Activated naive CD8-positive, alpha-beta T cell treated with anti-CD3 and anti-CD28 coated beads, Interleukin-2, amount 50 U/mL, for 16 hours (primary cell): ENCODE measurements at regions not wholly inside any gene's neighbourhood (a gene's known extent, or its start where the extent isn't known, plus 50 kb on each side); places are given as distances from the start of the nearest gene placed in this dataset.

Experiments
- DNase-seq: peaks from one replicate; pipeline ENCODE4 v3.0.0-alpha.2; 2020; ENCODE audit warnings: low read depth, low spot score

GRCh38 chr9:135252980-135253304 is 165.5 kb downstream of the OLFM1 start:
- DNase-seq = no peak

- no peak for DNase-seq
These were observed 166.0 kb downstream of the OLFM1 start for GRCh38 chr9:135253305-135254004.

- DNase-seq = no peak
These were observed 166.9 kb downstream of the OLFM1 start for GRCh38 chr9:135254176-135255032.

- no peak for DNase-seq
These were observed 167.8 kb downstream of the OLFM1 start for GRCh38 chr9:135255033-135255840.

GRCh38 chr9:135255841-135256580 is 168.5 kb downstream of the OLFM1 start:
- DNase-seq = no peak

- DNase-seq = no peak
These were observed 169.3 kb downstream of the OLFM1 start for GRCh38 chr9:135256581-135257354.

- DNase-seq = no peak
These were observed 171.0 kb downstream of the OLFM1 start for GRCh38 chr9:135258461-135258860.

GRCh38 chr9:135259273-135259672 is 171.8 kb downstream of the OLFM1 start:
- no peak for DNase-seq

GRCh38 chr9:135260221-135261180 is 173.0 kb downstream of the OLFM1 start:
- DNase-seq = no peak

- DNase-seq = no peak
These were observed 174.8 kb downstream of the OLFM1 start for GRCh38 chr9:135262248-135262647.

GRCh38 chr9:135263511-135263910 is 176.0 kb downstream of the OLFM1 start:
- DNase-seq = no peak

- no peak for DNase-seq
These were observed 178.5 kb downstream of the OLFM1 start for GRCh38 chr9:135265931-135266330.

- DNase-seq = no peak
These were observed 179.8 kb downstream of the OLFM1 start for GRCh38 chr9:135267191-135267809.

GRCh38 chr9:135268031-135268430 is 180.6 kb downstream of the OLFM1 start:
- no peak for DNase-seq

GRCh38 chr9:135268981-135269380 is 181.5 kb downstream of the OLFM1 start:
- DNase-seq = no peak

GRCh38 chr9:135269912-135270830 is 182.7 kb downstream of the OLFM1 start:
- DNase-seq = no peak

- no peak for DNase-seq
These were observed 184.0 kb downstream of the OLFM1 start for GRCh38 chr9:135271425-135271824.

GRCh38 chr9:135272608-135273007 is 185.1 kb downstream of the OLFM1 start:
- DNase-seq = no peak
